GM12873 (cell line): ENCODE measurements at regions not wholly inside any gene's neighbourhood (a gene's known extent, or its start where the extent isn't known, plus 50 kb on each side); places are given as distances from the start of the nearest gene placed in this dataset.

Experiments
- TF ChIP-seq, protein P1 (sequence below): IDR thresholded peaks from 2 replicates; pipeline ENCODE4 v1.5.1; 2012; ENCODE audit warnings: low read depth, mild to moderate bottlenecking, moderate library complexity, low read length, control low read depth; ENCODE audit not compliant: insufficient read depth; ENCODE audit errors: missing control alignments

GRCh38 chr13:31605076-31605860 lies 134.1 kb upstream of the RXFP2 start:
- TF ChIP-seq, protein P1, sequence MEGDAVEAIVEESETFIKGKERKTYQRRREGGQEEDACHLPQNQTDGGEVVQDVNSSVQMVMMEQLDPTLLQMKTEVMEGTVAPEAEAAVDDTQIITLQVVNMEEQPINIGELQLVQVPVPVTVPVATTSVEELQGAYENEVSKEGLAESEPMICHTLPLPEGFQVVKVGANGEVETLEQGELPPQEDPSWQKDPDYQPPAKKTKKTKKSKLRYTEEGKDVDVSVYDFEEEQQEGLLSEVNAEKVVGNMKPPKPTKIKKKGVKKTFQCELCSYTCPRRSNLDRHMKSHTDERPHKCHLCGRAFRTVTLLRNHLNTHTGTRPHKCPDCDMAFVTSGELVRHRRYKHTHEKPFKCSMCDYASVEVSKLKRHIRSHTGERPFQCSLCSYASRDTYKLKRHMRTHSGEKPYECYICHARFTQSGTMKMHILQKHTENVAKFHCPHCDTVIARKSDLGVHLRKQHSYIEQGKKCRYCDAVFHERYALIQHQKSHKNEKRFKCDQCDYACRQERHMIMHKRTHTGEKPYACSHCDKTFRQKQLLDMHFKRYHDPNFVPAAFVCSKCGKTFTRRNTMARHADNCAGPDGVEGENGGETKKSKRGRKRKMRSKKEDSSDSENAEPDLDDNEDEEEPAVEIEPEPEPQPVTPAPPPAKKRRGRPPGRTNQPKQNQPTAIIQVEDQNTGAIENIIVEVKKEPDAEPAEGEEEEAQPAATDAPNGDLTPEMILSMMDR, result no peak

DNA sequence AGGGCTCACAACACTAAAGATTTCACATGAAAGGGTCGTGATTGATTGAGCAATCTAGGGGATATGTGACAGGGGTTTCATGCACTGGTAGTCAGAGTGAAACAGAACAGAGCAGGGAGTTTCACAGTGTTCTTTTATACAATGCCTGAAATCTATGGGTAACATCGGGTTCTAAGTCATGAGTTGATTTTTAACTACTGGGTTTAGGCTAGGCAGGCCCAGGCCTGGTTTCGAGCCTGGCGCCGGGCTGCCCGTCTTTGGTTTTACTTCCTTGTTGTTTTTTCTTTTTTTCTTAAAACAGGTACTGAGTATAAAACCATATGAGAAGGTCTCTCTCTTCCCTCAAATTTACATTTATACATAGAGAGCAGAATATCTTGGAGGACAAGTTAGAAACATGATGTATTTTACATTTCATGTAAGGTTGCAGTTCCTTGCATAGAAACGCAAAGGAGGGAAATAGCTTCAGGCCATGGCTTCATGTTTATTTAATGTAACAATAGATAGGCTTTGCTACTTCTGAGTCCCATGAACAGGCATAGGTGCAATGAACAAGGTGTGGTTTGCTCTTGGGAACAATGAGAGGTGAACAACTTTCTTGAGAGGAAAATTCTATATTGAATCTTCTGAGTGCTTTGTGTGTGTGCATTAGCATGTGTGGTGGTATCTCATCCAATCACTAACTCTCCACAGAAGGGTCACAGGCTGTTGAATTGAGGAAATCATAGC lies 128.9 kb upstream of the RXFP2 start:
- TF ChIP-seq, protein P1, result no peak

- TF ChIP-seq, protein P1, result no peak
These were observed 128.1 kb upstream of the RXFP2 start for GRCh38 chr13:31611214-31611613.

GRCh38 chr13:31614073-31614472 lies 125.3 kb upstream of the RXFP2 start:
- TF ChIP-seq, protein P1, result no peak

GRCh38 chr13:31614704-31615103 lies 124.6 kb upstream of the RXFP2 start:
- TF ChIP-seq, protein P1, result no peak

- TF ChIP-seq, protein P1, result no peak
These were observed 114.2 kb upstream of the RXFP2 start for GRCh38 chr13:31625115-31625514.

- TF ChIP-seq, protein P1, result no peak
These were observed 112.1 kb upstream of the RXFP2 start for GRCh38 chr13:31627097-31627845.
